Parathyroid adenoma (tissue), 2 donors: ENCODE measurements at regions not wholly inside any gene's neighbourhood (a gene's known extent, or its start where the extent isn't known, plus 50 kb on each side); places are given as distances from the start of the nearest gene placed in this dataset.

Source experiments
- H2AFZ ChIP-seq: fragments of 300-600 bp; sonication (generic); one replicate; pipeline ENCODE4 v1.7.0; 2017; ENCODE audit warnings: antibody characterized with exemption, mild to moderate bottlenecking
- H3K27ac ChIP-seq: fragments of 300-600 bp; sonication (generic); one replicate; pipeline ENCODE4 v1.7.0; 2017
- H3K27me3 ChIP-seq: fragments of 300-600 bp; sonication (generic); one replicate; pipeline ENCODE4 v1.7.0; 2017; ENCODE audit warnings: low read length; ENCODE audit not compliant: control insufficient read depth, insufficient read depth
- H3K36me3 ChIP-seq: fragments of 300-600 bp; sonication (generic); one replicate; pipeline ENCODE4 v1.7.0; 2017; ENCODE audit warnings: low read length; ENCODE audit not compliant: control insufficient read depth, insufficient read depth
- H3K4me1 ChIP-seq: fragments of 300-600 bp; sonication (generic); one replicate; pipeline ENCODE4 v1.7.0; 2017; ENCODE audit warnings: control low read depth
- H3K4me2 ChIP-seq: fragments of 300-600 bp; sonication (generic); one replicate; pipeline ENCODE4 v1.7.0; 2017; ENCODE audit warnings: low read length
- H3K4me3 ChIP-seq: fragments of 300-600 bp; sonication (generic); one replicate; pipeline ENCODE4 v1.7.0; 2017; ENCODE audit warnings: low read depth, low read length
- H3K79me2 ChIP-seq: fragments of 300-600 bp; sonication (generic); one replicate; pipeline ENCODE4 v1.7.0; 2017; ENCODE audit warnings: control low read depth
- H3K9ac ChIP-seq: fragments of 300-600 bp; sonication (generic); one replicate; pipeline ENCODE4 v1.7.0; 2017; ENCODE audit warnings: mild to moderate bottlenecking
- H3K9me3 ChIP-seq: fragments of 300-600 bp; sonication (generic); one replicate; pipeline ENCODE4 v1.7.0; 2017; ENCODE audit warnings: low read length; ENCODE audit not compliant: control insufficient read depth
- TF ChIP-seq, protein P1 (sequence below): fragments of 300-600 bp; sonication (generic); IDR thresholded peaks from one replicate; pipeline ENCODE4 v1.7.0; 2017; ENCODE audit warnings: antibody characterized with exemption, mild to moderate bottlenecking
- donor health status: primary hyperparathyroidism.

DNA sequence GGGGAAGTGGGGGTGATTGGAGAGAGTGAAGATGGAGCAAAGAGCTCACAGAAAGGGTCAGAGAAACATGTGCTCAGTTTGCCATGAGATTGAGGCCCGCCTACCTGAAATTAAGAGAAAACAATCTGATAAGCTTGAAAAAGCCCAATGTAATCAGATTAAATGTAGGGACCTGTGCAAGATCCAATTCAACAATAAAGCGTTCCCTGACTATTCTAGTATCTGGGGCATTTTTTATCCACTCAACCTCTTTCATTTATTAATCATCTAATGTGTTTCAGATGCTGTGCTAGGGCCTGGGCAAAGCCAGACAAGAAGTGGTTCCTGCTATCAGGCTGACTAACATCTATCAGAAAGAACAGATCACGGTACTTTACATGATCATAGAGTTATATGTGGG, 238.4 kb upstream of the MYO3A start:
- no peak overlapping the region for H3K27ac ChIP-seq
- H3K79me2 ChIP-seq = no peaks in the 10 kb centered on the region
- H2AFZ ChIP-seq = no peak overlapping the region
- TF ChIP-seq, protein P1, sequence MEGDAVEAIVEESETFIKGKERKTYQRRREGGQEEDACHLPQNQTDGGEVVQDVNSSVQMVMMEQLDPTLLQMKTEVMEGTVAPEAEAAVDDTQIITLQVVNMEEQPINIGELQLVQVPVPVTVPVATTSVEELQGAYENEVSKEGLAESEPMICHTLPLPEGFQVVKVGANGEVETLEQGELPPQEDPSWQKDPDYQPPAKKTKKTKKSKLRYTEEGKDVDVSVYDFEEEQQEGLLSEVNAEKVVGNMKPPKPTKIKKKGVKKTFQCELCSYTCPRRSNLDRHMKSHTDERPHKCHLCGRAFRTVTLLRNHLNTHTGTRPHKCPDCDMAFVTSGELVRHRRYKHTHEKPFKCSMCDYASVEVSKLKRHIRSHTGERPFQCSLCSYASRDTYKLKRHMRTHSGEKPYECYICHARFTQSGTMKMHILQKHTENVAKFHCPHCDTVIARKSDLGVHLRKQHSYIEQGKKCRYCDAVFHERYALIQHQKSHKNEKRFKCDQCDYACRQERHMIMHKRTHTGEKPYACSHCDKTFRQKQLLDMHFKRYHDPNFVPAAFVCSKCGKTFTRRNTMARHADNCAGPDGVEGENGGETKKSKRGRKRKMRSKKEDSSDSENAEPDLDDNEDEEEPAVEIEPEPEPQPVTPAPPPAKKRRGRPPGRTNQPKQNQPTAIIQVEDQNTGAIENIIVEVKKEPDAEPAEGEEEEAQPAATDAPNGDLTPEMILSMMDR = no peak
- no peaks in the 10 kb centered on the region for H3K36me3 ChIP-seq
- H3K9ac ChIP-seq = no peak overlapping the region
- H3K4me2 ChIP-seq = no peak overlapping the region
- H3K4me3 ChIP-seq = no peak overlapping the region
- H3K4me1 ChIP-seq = no peaks in the 10 kb centered on the region
- no peaks in the 10 kb centered on the region for H3K27me3 ChIP-seq
- no peaks in the 10 kb centered on the region for H3K9me3 ChIP-seq

DNA sequence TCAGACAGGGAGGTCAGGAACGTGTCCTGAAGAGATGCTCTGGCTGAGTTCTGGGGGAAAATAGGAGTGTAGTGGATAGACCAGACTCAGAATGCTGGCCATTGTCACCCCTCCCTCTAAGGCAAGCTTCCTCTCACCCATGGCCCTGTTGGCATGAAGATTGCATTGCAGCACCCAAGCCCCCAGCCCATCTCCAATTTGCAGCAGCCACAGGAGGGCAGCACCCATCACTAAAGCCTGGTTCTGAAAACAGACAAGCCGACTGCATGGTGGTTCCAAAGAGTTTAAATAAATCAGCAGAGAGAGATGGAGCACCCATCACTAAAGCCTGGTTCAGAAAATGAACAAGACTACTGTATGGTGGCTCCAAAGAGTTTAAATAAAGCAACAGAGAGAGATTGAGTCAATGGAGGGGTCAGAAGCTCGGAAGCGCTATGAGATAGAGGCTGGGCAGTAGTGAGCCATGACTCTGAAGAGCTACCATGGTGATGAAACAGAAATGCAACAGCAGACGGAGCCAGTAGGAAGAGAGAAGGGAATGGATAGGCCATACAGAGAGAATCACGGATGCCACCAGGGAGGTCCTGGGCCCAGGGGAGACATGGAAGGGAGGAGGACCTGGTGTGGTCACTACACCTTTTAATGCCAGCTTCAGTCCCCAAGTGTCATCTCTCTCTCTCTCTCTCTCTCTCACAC, 237.9 kb upstream of the MYO3A start:
- no peak overlapping the region for H3K9ac ChIP-seq
- no peak overlapping the region for H2AFZ ChIP-seq
- TF ChIP-seq, protein P1 = no peak
- no peaks in the 10 kb centered on the region for H3K27me3 ChIP-seq
- no peaks in the 10 kb centered on the region for H3K4me1 ChIP-seq
- H3K4me2 ChIP-seq = no peak overlapping the region
- H3K36me3 ChIP-seq = no peaks in the 10 kb centered on the region
- H3K4me3 ChIP-seq = no peak overlapping the region
- no peaks in the 10 kb centered on the region for H3K79me2 ChIP-seq
- H3K27ac ChIP-seq = no peak overlapping the region
- H3K9me3 ChIP-seq = no peaks in the 10 kb centered on the region

DNA sequence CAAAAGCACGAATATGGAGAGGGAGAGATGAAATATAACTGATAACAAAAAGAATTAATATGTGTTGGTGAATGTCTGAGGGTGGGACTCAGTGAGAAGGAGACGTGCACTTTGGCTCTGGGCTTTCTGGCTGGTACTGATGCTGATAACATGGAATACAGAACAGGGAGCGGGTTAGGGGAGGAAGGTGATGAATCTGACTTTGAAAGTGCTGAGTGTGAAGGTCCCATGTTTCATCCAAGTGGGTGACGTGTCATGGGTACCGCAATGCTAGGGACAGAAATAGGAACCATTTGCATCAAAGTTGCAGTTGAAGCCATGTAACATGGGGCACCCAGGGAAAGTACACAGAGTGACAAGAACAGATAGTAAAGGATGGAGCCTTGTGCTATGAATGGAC, 236.6 kb upstream of the MYO3A start:
- H3K4me2 ChIP-seq = no peak overlapping the region
- H3K9me3 ChIP-seq = no peaks in the 10 kb centered on the region
- H3K27ac ChIP-seq = no peak overlapping the region
- H3K27me3 ChIP-seq = no peaks in the 10 kb centered on the region
- TF ChIP-seq, protein P1 = no peak
- H2AFZ ChIP-seq = no peak overlapping the region
- H3K4me1 ChIP-seq = no peaks in the 10 kb centered on the region
- no peaks in the 10 kb centered on the region for H3K36me3 ChIP-seq
- no peaks in the 10 kb centered on the region for H3K79me2 ChIP-seq
- no peak overlapping the region for H3K4me3 ChIP-seq
- no peak overlapping the region for H3K9ac ChIP-seq

DNA sequence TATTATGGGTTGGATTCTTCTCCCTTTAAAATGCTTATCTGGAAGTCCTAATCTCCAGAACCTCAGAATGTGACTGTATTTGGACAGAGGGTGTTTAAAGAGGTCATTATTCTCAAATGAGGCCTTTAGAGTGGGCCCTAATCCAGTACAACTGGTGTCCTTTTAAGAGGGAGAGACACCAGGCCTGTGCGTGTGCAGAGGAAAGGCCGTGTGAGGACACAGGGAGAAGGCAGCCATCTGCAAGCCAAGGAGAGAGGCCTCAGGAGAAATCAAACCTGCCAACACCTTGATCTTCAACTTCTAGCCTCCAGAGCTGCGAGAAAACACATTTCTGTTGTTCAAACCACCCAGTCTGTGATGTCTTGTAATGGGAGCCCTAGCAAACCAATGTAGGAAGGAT, 235.4 kb upstream of the MYO3A start:
- no peaks in the 10 kb centered on the region for H3K27me3 ChIP-seq
- H2AFZ ChIP-seq = no peak overlapping the region
- H3K36me3 ChIP-seq = no peaks in the 10 kb centered on the region
- H3K27ac ChIP-seq = no peak overlapping the region
- no peaks in the 10 kb centered on the region for H3K9me3 ChIP-seq
- no peaks in the 10 kb centered on the region for H3K4me1 ChIP-seq
- H3K4me3 ChIP-seq = no peak overlapping the region
- H3K4me2 ChIP-seq = no peak overlapping the region
- no peaks in the 10 kb centered on the region for H3K79me2 ChIP-seq
- no peak overlapping the region for H3K9ac ChIP-seq
- TF ChIP-seq, protein P1 = no peak

DNA sequence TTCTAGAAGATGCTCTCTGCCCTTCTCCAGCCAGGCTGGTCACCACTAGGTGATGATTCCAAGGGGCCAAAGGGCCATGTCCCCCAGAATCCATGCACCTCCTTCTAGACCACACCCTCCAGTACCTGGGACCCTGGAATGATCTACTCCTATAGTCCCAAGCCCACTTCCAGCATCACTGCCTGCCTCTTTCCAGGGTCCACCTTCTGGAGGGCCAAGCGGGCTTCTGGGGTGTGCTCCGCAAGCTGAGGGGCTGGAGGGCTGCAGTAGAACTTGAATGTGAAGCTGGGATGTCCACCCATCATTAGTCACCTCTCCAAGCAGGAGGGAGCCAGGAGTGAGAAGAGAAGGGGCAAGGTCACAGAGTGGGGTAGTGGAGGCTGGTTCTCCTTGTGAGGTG, 234.4 kb upstream of the MYO3A start:
- H3K27ac ChIP-seq = no peak overlapping the region
- no peaks in the 10 kb centered on the region for H3K9me3 ChIP-seq
- no peak overlapping the region for H3K4me2 ChIP-seq
- H3K36me3 ChIP-seq = no peaks in the 10 kb centered on the region
- no peaks in the 10 kb centered on the region for H3K79me2 ChIP-seq
- no peak overlapping the region for H3K9ac ChIP-seq
- H2AFZ ChIP-seq = no peak overlapping the region
- H3K4me1 ChIP-seq = no peaks in the 10 kb centered on the region
- TF ChIP-seq, protein P1 = no peak
- no peaks in the 10 kb centered on the region for H3K27me3 ChIP-seq
- no peak overlapping the region for H3K4me3 ChIP-seq
